Fibroblast of skin of right quadriceps (primary cell): ENCODE measurements at regions not wholly inside any gene's neighbourhood (a gene's known extent, or its start where the extent isn't known, plus 50 kb on each side); places are given as distances from the start of the nearest gene placed in this dataset.

Experiments used
- DNase-seq: peaks from one replicate; pipeline ENCODE4 v3.0.0-alpha.2; 2013

GRCh38 chrX:124529786-124530185 lies 183.4 kb downstream of the SH2D1A start:
- DNase-seq = no peak

- no peak for DNase-seq
Observed at GRCh38 chrX:124530803-124531202, 184.4 kb downstream of the SH2D1A start.

GRCh38 chrX:124534536-124534935 lies 188.2 kb downstream of the SH2D1A start:
- no peak for DNase-seq

GRCh38 chrX:124540474-124540873 lies 194.1 kb downstream of the SH2D1A start:
- no peak for DNase-seq

DNA sequence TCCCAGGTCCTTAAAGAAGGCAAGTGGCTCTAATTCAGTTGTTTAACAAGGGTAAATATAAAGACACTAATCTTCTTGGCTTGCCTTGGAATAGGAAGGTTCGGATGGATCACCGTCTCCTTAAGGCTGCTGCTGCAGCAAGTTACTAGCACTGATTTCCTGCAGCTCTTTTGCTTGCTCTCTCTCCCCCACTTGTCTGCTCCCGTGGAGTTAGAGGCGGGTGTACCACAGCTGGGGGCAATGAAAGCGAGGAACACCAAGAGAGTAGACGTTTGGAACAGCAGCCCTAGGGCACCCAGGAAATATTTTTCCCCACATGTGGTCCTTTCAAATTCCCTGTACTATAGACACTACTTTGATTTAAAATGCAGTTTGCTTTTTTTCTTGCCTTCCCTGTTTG lies 202.2 kb downstream of the SH2D1A start:
- no peak for DNase-seq

- DNase-seq = peak; percentile 94
Observed at GRCh38 chrX:124555036-124555595, 208.8 kb downstream of the SH2D1A start.

GRCh38 chrX:124557976-124558375 lies 211.6 kb downstream of the SH2D1A start:
- DNase-seq = no peak

- DNase-seq = peak; percentile 71
Observed at GRCh38 chrX:124573468-124573867, 227.1 kb downstream of the SH2D1A start.

- DNase-seq = no peak
Observed at GRCh38 chrX:124592744-124593143, 246.4 kb downstream of the SH2D1A start.

- DNase-seq = peak; percentile 34
Observed at GRCh38 chrX:124594017-124594651, 247.8 kb downstream of the SH2D1A start.

DNA sequence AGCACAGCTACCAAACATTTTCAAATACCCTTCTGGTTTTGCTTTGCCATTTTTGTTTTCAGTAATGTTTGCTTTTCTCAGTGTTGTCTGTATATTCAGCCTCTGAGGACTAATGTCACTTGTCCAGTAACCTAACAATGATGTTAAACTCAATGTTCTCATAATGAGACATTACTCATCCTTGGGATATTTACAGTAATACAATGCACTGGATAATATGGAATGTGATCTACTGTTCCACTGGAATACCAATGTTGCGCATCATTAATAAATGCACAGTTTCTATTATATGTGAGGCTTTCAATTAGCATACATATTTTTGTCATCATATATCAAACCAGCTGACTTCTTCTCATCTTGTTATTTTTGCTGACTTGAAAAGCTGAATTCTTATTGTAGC lies 259.1 kb downstream of the SH2D1A start:
- DNase-seq = peak; percentile 36

- DNase-seq = no peak
Observed at GRCh38 chrX:124606724-124607123, 260.4 kb downstream of the SH2D1A start.

DNA sequence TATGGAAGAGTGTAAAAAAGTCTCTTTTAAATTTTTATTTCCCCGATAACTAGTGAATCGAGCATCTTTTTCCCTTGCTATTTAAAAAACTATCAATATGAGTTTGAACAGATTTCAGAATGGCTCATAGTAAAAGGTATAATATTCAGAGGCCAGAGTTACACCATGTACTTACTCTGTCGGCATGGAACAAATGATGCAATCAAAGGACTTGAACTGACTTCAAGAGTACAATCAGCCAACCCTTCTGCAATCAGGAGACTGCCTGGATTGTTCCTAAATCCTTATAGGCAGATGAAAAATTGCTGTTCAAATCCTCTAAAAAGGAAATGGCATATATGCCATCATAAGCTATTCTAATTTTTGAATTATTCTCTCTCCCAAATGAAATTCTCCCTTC lies 273.3 kb downstream of the SH2D1A start:
- DNase-seq = no peak

- no peak for DNase-seq
Observed at GRCh38 chrX:124634363-124634762, 288.0 kb downstream of the SH2D1A start.

DNA sequence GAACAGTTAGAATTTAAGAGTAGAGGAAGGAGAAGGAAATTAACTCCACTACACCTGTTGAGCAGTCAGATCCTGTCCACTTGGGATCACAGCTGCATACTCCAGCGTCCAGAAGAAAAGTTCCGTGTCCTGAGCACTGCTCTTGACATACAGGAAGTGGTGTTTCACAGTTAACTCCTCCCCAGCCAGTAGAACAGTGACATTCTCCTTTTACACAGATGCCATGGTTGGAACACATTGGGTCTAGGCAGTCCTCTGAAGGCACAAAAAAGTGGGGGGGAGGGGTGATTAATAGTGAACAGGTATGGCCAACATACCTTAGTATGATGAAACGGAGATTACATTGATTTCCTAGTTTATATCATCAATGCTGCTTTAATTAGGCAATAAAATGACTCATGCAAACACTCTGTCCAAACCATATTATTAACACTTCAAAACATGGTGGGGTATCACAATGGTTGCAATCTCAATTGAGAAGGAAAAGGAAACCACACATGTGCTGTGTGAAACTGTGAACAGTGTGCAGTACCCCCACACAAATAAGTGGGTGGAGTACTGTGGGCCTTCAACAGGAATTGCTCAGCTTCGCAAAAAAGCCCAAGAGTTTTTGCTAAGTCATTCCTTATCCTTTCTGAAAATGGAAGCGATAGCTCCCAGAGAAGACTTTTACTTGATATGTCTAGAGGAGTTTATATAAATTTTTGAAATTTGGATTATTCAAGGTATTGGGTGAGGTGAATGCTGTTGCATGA lies 295.6 kb downstream of the SH2D1A start:
- DNase-seq = no peak

DNA sequence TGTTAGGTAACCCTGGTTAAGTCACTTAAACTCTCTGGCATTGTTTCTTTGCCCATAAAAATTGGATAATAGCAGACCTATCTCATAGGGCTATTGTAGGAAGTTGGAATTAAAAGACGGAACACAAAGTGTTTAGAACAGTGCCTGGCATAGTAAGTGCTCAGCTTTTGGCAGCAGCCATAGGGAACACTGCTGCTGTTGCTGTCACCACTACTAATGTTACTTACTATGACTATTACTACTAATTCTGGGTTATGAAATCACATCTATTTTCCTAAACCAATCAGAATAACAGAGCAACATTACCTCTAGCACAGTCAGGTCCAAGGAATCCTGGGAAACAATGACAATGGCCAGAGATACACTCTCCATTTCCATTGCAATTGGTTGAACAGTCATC lies 300.0 kb downstream of the SH2D1A start:
- DNase-seq = no peak

DNA sequence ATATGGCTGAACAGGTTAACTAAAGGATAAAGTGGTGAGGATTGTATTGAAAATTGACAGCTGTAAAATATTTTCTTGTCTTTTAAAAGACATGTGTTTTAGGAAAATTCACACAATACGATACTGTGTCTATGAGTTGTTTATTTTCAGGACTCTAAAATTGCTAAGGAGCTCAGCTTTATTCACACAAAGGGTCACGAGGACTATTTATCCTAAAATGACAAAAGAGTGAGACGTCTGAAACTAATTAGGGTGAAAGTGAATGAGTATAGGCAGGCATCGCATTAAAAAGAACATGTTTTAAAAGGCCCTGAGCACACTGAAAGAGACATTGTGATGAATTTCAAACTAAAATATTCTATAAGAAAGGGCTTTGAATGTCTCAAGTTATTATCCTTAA lies 304.7 kb downstream of the SH2D1A start:
- DNase-seq = no peak

DNA sequence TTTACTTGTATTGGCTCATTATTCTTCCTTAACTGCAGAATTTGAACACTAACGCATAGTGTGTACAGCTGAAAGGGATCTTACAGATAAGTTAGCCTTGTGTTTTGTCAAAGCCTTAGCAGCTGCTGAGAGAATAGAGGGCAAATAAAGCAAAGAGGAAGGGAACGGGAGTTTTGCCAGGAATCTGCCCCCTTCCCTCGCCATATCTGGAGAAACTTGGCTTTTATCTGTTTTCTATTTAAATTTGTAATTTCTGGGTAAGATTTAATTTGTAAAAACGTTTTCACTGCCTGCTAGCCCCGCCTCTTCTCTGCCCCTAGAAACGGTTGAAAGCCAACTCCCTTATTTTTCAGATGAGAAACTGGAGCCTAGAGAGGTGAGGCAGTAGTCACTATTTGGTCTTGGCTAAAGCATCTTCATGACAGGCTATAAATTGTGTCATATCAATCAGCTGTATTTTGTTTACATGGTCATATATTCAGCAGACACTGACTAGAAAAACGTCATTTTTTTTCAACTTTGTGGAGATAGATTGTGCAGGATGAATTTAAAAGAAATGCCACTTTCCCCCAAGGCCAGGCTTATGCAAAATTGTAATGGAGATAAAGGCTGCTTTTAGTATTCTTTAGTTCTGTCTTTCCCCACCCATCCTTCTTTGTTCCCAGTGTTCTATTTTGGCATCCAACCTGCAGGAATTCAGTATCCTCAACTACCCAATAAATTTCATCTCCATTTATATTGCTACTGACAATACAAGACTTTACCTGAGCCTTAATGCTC lies 319.4 kb downstream of the SH2D1A start:
- DNase-seq = no peak

DNA sequence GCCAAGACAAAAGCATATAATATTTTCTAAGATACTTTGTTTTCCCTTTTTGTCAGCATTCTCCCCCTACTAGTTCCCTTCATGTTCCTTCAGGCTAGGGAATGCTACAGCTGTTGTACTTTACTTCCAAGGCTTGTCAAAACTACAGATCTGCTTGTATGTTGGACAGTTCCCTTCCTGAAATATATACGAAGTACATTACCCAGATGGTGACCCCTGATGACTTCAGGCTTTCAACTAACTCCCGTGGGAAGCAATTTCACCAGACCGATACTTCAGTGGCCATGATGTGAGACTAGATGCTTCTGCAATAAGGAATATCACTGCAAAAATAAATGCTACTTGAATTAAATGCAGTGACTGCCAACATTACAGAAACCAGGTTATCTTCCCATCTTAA lies 332.8 kb downstream of the SH2D1A start:
- DNase-seq = no peak

DNA sequence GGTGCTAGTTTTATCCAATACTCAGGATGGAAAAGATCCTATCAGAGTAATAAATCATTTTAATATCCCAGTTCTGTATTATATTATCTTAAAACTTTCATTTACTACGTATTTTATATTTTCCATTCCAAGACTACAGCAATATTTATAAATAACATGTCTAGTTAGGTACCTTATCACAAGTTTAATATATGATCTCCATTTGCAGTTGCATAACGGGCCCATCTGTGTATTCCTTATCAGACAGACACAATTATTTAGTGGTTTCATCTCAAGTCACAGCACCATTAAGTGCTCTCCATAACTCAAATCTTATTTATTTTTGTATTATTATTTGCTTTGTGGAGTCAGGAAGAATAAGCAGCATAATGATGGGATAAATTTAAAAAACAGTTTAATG lies 333.9 kb downstream of the SH2D1A start:
- DNase-seq = no peak

GRCh38 chrX:124690495-124690894 lies 344.1 kb downstream of the SH2D1A start:
- DNase-seq = no peak

DNA sequence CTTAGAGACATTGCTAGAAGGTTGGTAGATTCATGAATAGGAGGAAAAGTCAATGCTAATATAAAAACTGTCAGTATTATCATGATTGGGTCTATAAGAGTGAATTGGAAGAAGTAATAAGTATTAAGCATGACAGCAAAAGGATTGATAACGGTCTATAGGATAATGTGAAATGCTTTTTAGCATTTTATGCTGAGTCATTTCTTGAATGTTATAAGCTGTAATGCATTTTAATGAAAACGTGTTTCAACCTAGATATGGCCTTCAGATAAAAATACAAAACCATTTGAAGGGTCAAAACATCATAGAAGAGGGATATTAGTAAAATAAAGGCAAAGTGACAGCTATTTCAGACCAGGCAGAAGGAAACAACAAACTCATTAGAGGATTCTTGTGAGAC lies 353.5 kb downstream of the SH2D1A start:
- DNase-seq = no peak

GRCh38 chrX:124717537-124717936 lies 371.2 kb downstream of the SH2D1A start:
- DNase-seq = no peak

DNA sequence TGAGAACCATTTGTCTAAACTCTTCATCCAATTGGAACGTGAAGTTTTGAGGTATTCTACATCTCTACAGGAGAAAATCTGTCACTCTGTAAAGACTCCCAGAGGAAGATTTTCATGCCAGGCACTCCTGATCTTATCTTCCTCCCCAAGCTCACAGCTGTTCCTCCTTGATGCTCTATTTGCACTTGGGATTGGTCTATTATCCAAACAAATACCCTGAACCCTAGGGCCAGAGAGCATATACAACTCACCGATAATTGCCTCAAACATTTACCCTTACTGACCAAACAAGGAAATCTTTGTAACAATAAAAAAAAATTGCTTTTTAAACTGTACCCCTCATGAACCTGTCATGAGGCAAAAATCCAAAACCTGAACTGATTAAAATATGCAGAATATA lies 372.7 kb downstream of the SH2D1A start:
- DNase-seq = no peak
